ENCODE measurements at regions not wholly inside any gene's neighbourhood (a gene's known extent, or its start where the extent isn't known, plus 50 kb on each side); places are given as distances from the start of the nearest gene placed in this dataset.
"Not testable (repeated sequence)": the region's sequence is repeated elsewhere in the genome, so short reads cannot be mapped to it uniquely, and the experiment has no call there.

- H3K9me3 ChIP-seq (ENCODE audit: control insufficient read depth, insufficient read depth, low read depth, low read length), result no peaks in the 10 kb centered on the region
- POLR2A ChIA-PET, result no interaction called here
- no peak overlapping the region for H3K4me3 ChIP-seq (ENCODE audit: low read depth, low read length)
- no peak overlapping the region for H3K27ac ChIP-seq (ENCODE audit: extremely low read depth, low read depth, low read length)
- H3K4me1 ChIP-seq (ENCODE audit: control insufficient read depth, insufficient read depth, low read length), result no peaks in the 10 kb centered on the region
- TF ChIP-seq ZNF677 (tag by site-specific recombination; IDR thresholded peaks at IDR 0.05) (no peak), ZFHX2 (tag by site-specific recombination; conservative IDR thresholded peaks at IDR 0.05) (no peak), CTCF (tag by site-specific recombination; IDR thresholded peaks at IDR 0.05) (no peak), ZBTB21 (tag by site-specific recombination; IDR thresholded peaks at IDR 0.05) (no peak), GLIS2 (tag by site-specific recombination; IDR thresholded peaks at IDR 0.05) (no peak), ZNF16 (tag by site-specific recombination; IDR thresholded peaks at IDR 0.05; ENCODE audit: low read depth) (no peak), ZNF561 (tag by site-specific recombination; IDR thresholded peaks at IDR 0.05; ENCODE audit: borderline replicate concordance) (no peak), ZNF501 (tag by site-specific recombination; IDR thresholded peaks at IDR 0.05) (no peak), YY1 (tag by site-specific recombination; IDR thresholded peaks at IDR 0.05) (no peak), PRDM2 (tag by site-specific recombination; IDR thresholded peaks at IDR 0.05; ENCODE audit: borderline replicate concordance) (no peak), SCRT1 (tag by site-specific recombination; IDR thresholded peaks at IDR 0.05; ENCODE audit: borderline replicate concordance) (no peak), ZBTB48 (tag by site-specific recombination; IDR thresholded peaks at IDR 0.05) (no peak), ZNF354C (tag by site-specific recombination; IDR thresholded peaks at IDR 0.05; ENCODE audit: borderline replicate concordance, low read depth) (no peak), OSR2 (tag by site-specific recombination; IDR thresholded peaks at IDR 0.05) (no peak), REPIN1 (tag by site-specific recombination; IDR thresholded peaks at IDR 0.05; ENCODE audit: low read depth) (no peak), ZNF830 (tag by site-specific recombination; IDR thresholded peaks at IDR 0.05; ENCODE audit: low read depth) (no peak), ZNF473 (tag by site-specific recombination; IDR thresholded peaks at IDR 0.05) (no peak)
- TF ChIP-seq, protein P1, sequence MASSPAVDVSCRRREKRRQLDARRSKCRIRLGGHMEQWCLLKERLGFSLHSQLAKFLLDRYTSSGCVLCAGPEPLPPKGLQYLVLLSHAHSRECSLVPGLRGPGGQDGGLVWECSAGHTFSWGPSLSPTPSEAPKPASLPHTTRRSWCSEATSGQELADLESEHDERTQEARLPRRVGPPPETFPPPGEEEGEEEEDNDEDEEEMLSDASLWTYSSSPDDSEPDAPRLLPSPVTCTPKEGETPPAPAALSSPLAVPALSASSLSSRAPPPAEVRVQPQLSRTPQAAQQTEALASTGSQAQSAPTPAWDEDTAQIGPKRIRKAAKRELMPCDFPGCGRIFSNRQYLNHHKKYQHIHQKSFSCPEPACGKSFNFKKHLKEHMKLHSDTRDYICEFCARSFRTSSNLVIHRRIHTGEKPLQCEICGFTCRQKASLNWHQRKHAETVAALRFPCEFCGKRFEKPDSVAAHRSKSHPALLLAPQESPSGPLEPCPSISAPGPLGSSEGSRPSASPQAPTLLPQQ (tag by site-specific recombination; IDR thresholded peaks at IDR 0.05), result no peak
- TF ChIP-seq, protein P2, sequence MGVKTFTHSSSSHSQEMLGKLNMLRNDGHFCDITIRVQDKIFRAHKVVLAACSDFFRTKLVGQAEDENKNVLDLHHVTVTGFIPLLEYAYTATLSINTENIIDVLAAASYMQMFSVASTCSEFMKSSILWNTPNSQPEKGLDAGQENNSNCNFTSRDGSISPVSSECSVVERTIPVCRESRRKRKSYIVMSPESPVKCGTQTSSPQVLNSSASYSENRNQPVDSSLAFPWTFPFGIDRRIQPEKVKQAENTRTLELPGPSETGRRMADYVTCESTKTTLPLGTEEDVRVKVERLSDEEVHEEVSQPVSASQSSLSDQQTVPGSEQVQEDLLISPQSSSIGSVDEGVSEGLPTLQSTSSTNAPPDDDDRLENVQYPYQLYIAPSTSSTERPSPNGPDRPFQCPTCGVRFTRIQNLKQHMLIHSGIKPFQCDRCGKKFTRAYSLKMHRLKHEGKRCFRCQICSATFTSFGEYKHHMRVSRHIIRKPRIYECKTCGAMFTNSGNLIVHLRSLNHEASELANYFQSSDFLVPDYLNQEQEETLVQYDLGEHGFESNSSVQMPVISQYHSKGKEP (tag by site-specific recombination; IDR thresholded peaks at IDR 0.05), result no peak
- H3K36me3 ChIP-seq (ENCODE audit: control insufficient read depth in 2 of 2, insufficient read depth in 1 of 2, low read length in 2 of 2), result no peaks in the 10 kb centered on the region
- CTCF ChIA-PET, result interaction anchor here (0.6 kb wide), 1 partner anchor 158 kb away, joined by 3 read pairs; no protein-coding TSS in a partner anchor
These were observed 374.4 kb downstream of the DLEU7 start for GRCh38 chr13:50468849-50469669.

GRCh38 chr13:50473050-50473449, 370.4 kb downstream of the DLEU7 start:
- H3K4me3 ChIP-seq (ENCODE audit: low read depth, low read length); H3K27ac ChIP-seq (ENCODE audit: extremely low read depth, low read depth, low read length); H3K4me1 ChIP-seq (ENCODE audit: control insufficient read depth, insufficient read depth, low read length); H3K9me3 ChIP-seq (ENCODE audit: control insufficient read depth, insufficient read depth, low read depth, low read length); POLR2A ChIA-PET; H3K36me3 ChIP-seq (ENCODE audit: control insufficient read depth in 2 of 2, insufficient read depth in 1 of 2, low read length in 2 of 2); CTCF ChIA-PET: not testable (repeated sequence)

All from HEK293 (cell line).